GM13977 (cell line): ENCODE measurements at regions not wholly inside any gene's neighbourhood (a gene's known extent, or its start where the extent isn't known, plus 50 kb on each side); places are given as distances from the start of the nearest gene placed in this dataset.

Experiments
- DNase-seq: peaks from one replicate; pipeline ENCODE4 v3.0.0; 2012; ENCODE audit warnings: low spot score
- CTCF ChIP-seq: IDR thresholded peaks from 2 replicates; pipeline ENCODE4 v1.5.1; 2012; ENCODE audit warnings: mild to moderate bottlenecking, control low read depth; ENCODE audit not compliant: insufficient read depth; ENCODE audit errors: extremely low read depth, missing control alignments
- in situ Hi-C: fragments of 300-500 bp; cut with MboI; formaldehyde crosslinking; loops from one replicate; pipeline ENCODE4 v1.12.0; 2022; ENCODE audit warnings: low sequenced_read_pairs, low pct_unique_long_range_greater_than_20kb, mixed read lengths, inconsistent platforms; ENCODE audit not compliant: unreplicated experiment

- in situ Hi-C loops, result no loop called here
- DNase-seq, result no peak
- TF ChIP-seq CTCF, result no peak
Measured at GRCh38 chr1:88404582-88404981, 279.5 kb upstream of the PKN2 start.

GRCh38 chr1:88407248-88407647 lies 276.8 kb upstream of the PKN2 start:
- in situ Hi-C loops, result no loop called here
- no peak for DNase-seq
- no peak for TF ChIP-seq CTCF

- TF ChIP-seq CTCF, result no peak
- DNase-seq, result no peak
- in situ Hi-C loops, result no loop called here
Measured at GRCh38 chr1:88421997-88422396, 262.1 kb upstream of the PKN2 start.

- no peak for TF ChIP-seq CTCF
- no peak for DNase-seq
- in situ Hi-C loops, result no loop called here
Measured at GRCh38 chr1:88433556-88433955, 250.5 kb upstream of the PKN2 start.

GRCh38 chr1:88434836-88435235 lies 249.2 kb upstream of the PKN2 start:
- TF ChIP-seq CTCF, result no peak
- in situ Hi-C loops, result no loop called here
- no peak for DNase-seq

- DNase-seq, result no peak
- no peak for TF ChIP-seq CTCF
- in situ Hi-C loops, result no loop called here
Measured at GRCh38 chr1:88441022-88441421, 243.1 kb upstream of the PKN2 start.

- in situ Hi-C loops, result no loop called here
- TF ChIP-seq CTCF, result no peak
- DNase-seq, result no peak
Measured at GRCh38 chr1:88451856-88452255, 232.2 kb upstream of the PKN2 start.
